HG03439 (cell line): ENCODE measurements at regions not wholly inside any gene's neighbourhood (a gene's known extent, or its start where the extent isn't known, plus 50 kb on each side); places are given as distances from the start of the nearest gene placed in this dataset.

Source experiments
- ATAC-seq: cut with Tn5 transposase; IDR thresholded peaks from one replicate; pipeline ENCODE4 v1.9.1; 2021; ENCODE audit warnings: mild to moderate bottlenecking, moderate library complexity; ENCODE audit not compliant: unreplicated experiment

- no peak for ATAC-seq
Measured at GRCh38 chr4:128410037-128410436, 122.4 kb upstream of the PGRMC2 start.

DNA sequence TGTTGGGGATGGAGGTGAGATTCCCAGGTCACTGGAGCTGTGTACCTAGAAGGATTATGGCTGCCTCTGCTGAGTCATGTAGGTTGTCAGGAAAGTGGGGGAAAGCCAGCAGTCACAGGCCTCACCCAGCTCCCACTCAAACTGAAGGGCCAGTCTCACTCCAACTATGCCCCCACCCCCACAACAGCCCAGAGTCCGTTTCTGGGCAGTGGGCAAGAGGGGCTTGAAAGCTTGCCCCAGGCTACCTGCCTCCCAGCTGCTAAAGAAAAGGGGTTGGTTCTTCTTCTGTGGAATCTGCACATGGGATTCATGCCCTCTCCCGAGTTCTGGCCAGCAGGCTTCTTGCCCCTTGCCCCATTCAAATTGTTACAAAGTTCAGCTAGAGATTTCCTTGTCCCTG is 116.0 kb upstream of the PGRMC2 start:
- ATAC-seq, result no peak

DNA sequence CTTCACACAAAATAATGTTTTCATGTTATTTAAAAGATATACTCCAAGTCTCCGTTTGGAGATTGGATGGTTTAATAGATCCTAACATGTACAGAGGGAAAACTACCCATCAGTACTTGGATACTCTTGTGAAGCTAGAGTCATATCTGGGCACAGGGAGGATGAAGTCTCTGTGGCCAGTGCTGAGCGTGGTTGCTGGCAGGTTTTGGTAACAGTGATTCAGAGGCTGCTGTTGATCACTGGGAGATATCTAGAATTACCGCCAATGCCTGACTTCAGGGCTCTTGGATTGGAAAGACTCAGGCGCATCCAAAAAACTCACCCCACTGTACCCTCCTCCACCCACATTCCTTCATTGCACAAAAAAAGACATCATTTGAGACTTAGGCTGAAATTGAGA is 107.2 kb upstream of the PGRMC2 start:
- ATAC-seq, result no peak

GRCh38 chr4:128393101-128393704 is 105.6 kb upstream of the PGRMC2 start:
- ATAC-seq, result peak; percentile 69

- ATAC-seq, result no peak
Measured at GRCh38 chr4:128390475-128390996, 102.9 kb upstream of the PGRMC2 start.

DNA sequence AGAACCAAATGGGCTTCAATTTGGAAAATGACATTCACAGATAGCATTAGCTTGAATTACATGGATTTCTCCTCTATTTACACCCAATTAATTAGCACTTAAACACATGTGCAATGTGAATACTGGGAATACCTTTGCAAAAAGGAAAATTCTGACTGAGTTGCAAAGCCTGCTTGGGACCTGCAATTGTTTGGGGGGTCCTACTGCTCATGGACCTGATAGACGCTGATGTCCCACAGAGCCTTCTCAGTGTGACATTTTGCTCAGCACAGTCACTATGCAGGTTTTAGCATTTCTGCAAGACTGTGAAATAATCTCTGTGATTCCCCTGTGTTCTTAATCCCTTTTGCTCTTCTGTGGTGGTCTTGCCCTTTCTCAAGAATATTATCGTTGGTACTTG is 101.2 kb upstream of the PGRMC2 start:
- no peak for ATAC-seq

- ATAC-seq, result no peak
Measured at GRCh38 chr4:128388352-128388630, 100.7 kb upstream of the PGRMC2 start.

- no peak for ATAC-seq
Measured at GRCh38 chr4:128387600-128388351, 100.2 kb upstream of the PGRMC2 start.

GRCh38 chr4:128386761-128387599 is 99.4 kb upstream of the PGRMC2 start:
- no peak for ATAC-seq

- ATAC-seq, result no peak
Measured at GRCh38 chr4:128385683-128386304, 98.2 kb upstream of the PGRMC2 start.

DNA sequence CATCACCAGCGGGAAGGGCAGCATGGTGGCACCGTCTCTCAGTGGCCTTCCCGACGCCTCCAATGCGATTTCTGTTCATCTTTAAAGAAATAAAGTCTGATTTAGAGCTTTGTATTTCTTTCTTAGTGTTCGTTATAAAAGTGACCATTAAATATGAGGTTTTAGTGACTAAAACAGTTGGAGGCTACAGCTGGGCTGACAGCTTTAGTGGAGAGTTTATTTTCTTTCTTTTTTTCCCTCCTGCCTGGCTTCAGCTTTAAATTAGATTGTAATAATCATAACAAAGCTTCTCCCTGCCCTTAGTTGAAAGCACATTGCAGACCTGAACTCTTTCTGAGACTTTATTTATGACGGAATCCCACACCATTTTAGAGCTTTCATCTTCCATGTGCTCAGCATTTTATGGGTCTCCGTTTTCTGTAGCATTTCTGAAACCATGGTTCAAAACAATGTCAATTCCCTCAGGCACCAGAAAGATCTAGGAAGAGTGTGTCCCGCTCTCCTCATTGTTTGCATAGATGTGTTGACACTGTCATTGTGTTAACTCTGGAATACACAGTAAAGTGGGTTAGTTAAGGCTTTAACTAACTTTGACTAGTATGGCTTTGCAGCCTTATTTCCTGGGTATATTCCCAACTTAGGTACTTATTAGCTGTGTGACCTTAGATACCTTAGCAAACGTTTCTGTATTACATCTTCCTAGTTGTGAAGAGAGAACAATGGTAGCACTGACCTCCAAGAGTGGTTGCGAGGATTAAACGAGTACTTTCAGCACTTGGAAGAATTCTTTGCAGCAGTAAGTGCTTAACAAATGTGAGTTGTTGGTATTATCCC is 97.4 kb upstream of the PGRMC2 start:
- ATAC-seq, result no peak

DNA sequence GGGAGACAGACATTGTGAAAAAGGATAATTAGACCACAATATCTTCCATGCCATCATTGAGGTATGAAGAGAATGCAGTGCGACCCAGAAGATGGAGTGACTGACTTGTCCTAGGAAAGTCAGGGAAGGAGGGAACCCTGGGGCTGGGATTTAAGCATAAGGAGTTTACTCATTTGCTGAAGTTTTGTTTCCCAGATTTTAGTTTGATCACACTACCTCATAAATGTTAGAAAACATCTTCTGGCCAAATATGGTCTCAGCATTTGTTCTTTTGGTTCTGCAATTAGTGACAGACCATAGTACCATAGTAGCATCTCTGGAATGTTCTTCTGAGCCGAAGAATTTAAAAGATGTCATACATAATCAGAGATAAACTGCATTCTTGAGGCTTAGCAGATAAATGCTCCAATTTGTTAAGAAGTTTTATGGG is 96.5 kb upstream of the PGRMC2 start:
- ATAC-seq, result no peak

- no peak for ATAC-seq
Measured at GRCh38 chr4:128381748-128382559, 94.3 kb upstream of the PGRMC2 start.

GRCh38 chr4:128380306-128380705 is 92.7 kb upstream of the PGRMC2 start:
- no peak for ATAC-seq

DNA sequence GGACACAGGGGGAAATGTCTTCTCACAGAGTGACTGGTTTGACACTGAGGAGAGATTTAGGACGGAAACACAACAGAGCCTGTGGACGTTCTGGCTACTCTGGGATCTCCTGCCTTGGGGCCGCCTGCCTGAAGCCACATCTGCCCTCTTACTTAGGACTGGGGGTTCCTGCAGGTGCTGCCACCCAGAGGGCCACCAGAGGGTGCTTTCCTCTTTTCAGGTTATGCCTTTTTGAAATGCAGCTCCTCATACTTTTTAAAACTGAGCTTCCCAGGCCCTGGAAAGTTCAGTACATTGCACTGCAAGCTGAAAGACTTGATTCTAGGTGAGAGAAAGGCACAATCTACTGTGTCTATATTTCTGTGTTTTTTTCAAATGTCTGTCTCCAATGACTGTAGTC is 92.2 kb upstream of the PGRMC2 start:
- peak; percentile 63 for ATAC-seq

GRCh38 chr4:128378668-128379067 is 91.1 kb upstream of the PGRMC2 start:
- ATAC-seq, result no peak

DNA sequence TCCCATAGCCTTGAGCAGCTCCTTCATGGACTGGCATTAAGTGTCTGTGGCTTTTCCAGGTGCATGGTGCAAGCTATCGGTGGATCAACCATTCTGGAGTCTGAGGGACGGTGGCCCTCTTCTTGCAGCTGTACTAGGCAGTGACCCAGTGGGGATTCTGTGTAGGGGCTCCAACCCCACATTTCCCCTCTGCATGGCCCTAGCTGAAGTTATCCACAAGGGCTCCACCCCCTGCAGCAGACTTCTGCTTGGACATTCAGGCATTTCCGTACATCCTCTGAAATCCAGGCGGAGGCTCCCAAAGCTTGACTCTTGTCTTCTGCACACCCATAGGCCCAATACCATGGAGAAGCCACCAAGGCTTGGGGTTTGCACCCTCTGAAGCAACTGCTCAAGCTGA is 89.3 kb upstream of the PGRMC2 start:
- no peak for ATAC-seq

GRCh38 chr4:128376303-128376702 is 88.7 kb upstream of the PGRMC2 start:
- ATAC-seq, result no peak

GRCh38 chr4:128373628-128374027 is 86.0 kb upstream of the PGRMC2 start:
- no peak for ATAC-seq

DNA sequence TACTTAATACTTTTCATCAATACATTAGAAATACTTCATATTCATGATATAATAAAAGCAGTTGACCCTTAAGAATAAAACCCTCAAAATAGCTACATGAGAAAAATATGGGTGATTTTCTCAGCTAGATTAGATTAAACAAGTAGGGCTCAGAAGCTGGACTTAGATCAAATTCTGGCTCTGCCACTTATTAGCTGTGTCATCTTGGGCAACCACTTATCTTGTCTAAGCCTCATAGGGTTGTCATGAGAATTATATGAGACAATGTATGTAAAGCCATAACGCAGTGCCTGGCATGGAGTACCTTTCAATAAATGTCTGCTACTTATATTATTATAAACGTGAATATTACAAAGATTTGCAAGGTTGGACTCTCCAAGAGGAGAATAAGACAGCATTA is 84.3 kb upstream of the PGRMC2 start:
- ATAC-seq, result no peak
